Stimulated activated CD4-positive, alpha-beta T cell treated with anti-CD3 and anti-CD28 coated beads, TNF-alpha, amount 100 ng/mL, for 24 hours (primary cell): ENCODE measurements at regions not wholly inside any gene's neighbourhood (a gene's known extent, or its start where the extent isn't known, plus 50 kb on each side); places are given as distances from the start of the nearest gene placed in this dataset.
"Not testable (repeated sequence)": the region's sequence is repeated elsewhere in the genome, so short reads cannot be mapped to it uniquely, and the experiment has no call there.

Experiments
- DNase-seq, 3 experiments: peaks; one replicate each; pipeline ENCODE4 v3.0.0-alpha.2; 2020; ENCODE audit warnings: low read depth in 3 of 3

GRCh38 chr2:122706757-122707223 is 951.3 kb downstream of the TSN start:
- no peak for DNase-seq

GRCh38 chr2:122707224-122707824 is 951.9 kb downstream of the TSN start:
- no peak for DNase-seq

- no peak for DNase-seq
Measured at GRCh38 chr2:122710049-122710448, 954.6 kb downstream of the TSN start.

GRCh38 chr2:122713800-122714199 is 958.3 kb downstream of the TSN start:
- no peak for DNase-seq

- DNase-seq, result not testable (repeated sequence)
Measured at GRCh38 chr2:122720822-122721221, 965.4 kb downstream of the TSN start.

- no peak for DNase-seq
Measured at GRCh38 chr2:122734766-122735424, 979.4 kb downstream of the TSN start.

GRCh38 chr2:122736279-122736678 is 980.8 kb downstream of the TSN start:
- DNase-seq, result no peak

GRCh38 chr2:122737429-122738077 is 982.1 kb downstream of the TSN start:
- DNase-seq, result no peak

GRCh38 chr2:122739732-122740593 is 984.5 kb downstream of the TSN start:
- DNase-seq, result no peak

- no peak for DNase-seq
Measured at GRCh38 chr2:122740594-122740948, 985.1 kb downstream of the TSN start.

- no peak for DNase-seq
Measured at GRCh38 chr2:122741403-122741802, 986.0 kb downstream of the TSN start.

GRCh38 chr2:122743021-122743675 is 987.7 kb downstream of the TSN start:
- no peak for DNase-seq

- DNase-seq, result no peak
Measured at GRCh38 chr2:122745603-122746002, 990.2 kb downstream of the TSN start.

GRCh38 chr2:122747670-122748069 is 992.2 kb downstream of the TSN start:
- no peak for DNase-seq

GRCh38 chr2:122748552-122749011 is 993.1 kb downstream of the TSN start:
- DNase-seq, result no peak

- DNase-seq, result no peak
Measured at GRCh38 chr2:122749405-122749804, 994.0 kb downstream of the TSN start.

- DNase-seq, result no peak
Measured at GRCh38 chr2:122750095-122750494, 994.6 kb downstream of the TSN start.

- no peak for DNase-seq
Measured at GRCh38 chr2:122750808-122751207, 995.4 kb downstream of the TSN start.

GRCh38 chr2:122753336-122753735 is 997.9 kb downstream of the TSN start:
- DNase-seq, result no peak

GRCh38 chr2:122754561-122754960 is 999.1 kb downstream of the TSN start:
- DNase-seq, result no peak

- DNase-seq, result no peak
Measured at GRCh38 chr2:122755281-122755780, 999.9 kb downstream of the TSN start.
